G401.6 (cell line): ENCODE measurements at regions not wholly inside any gene's neighbourhood (a gene's known extent, or its start where the extent isn't known, plus 50 kb on each side); places are given as distances from the start of the nearest gene placed in this dataset.
"Not testable (repeated sequence)": the region's sequence is repeated elsewhere in the genome, so short reads cannot be mapped to it uniquely, and the experiment has no call there.

Source experiments
- FAIRE-seq: peaks from 2 replicates; lab custom pipeline; 2012; peaks lifted over from hg19 to GRCh38; lab: Jason Lieb, UNC

GRCh38 chr14:65972346-65972870 lies 513.8 kb upstream of the CCDC196 start:
- no peak for FAIRE-seq

GRCh38 chr14:65972891-65973290 lies 513.3 kb upstream of the CCDC196 start:
- no peak for FAIRE-seq

- no peak for FAIRE-seq
Observed at GRCh38 chr14:65975865-65976264, 510.3 kb upstream of the CCDC196 start.

- FAIRE-seq = no peak
Observed at GRCh38 chr14:65976761-65977404, 509.3 kb upstream of the CCDC196 start.

GRCh38 chr14:65981192-65981843 lies 504.9 kb upstream of the CCDC196 start:
- FAIRE-seq = no peak

GRCh38 chr14:65986041-65986440 lies 500.1 kb upstream of the CCDC196 start:
- no peak for FAIRE-seq

- no peak for FAIRE-seq
Observed at GRCh38 chr14:65989981-65990380, 496.2 kb upstream of the CCDC196 start.

- FAIRE-seq = no peak
Observed at GRCh38 chr14:65991104-65991503, 495.1 kb upstream of the CCDC196 start.

- not testable (repeated sequence) for FAIRE-seq
Observed at GRCh38 chr14:65991935-65992334, 494.2 kb upstream of the CCDC196 start.

- FAIRE-seq = no peak
Observed at GRCh38 chr14:65993103-65993502, 493.1 kb upstream of the CCDC196 start.

GRCh38 chr14:65993996-65994395 lies 492.2 kb upstream of the CCDC196 start:
- FAIRE-seq = no peak

- no peak for FAIRE-seq
Observed at GRCh38 chr14:65997347-65997746, 488.8 kb upstream of the CCDC196 start.

- FAIRE-seq = no peak
Observed at GRCh38 chr14:65999865-66000264, 486.3 kb upstream of the CCDC196 start.

GRCh38 chr14:66000766-66001165 lies 485.4 kb upstream of the CCDC196 start:
- FAIRE-seq = no peak

- FAIRE-seq = no peak
Observed at GRCh38 chr14:66001356-66001755, 484.8 kb upstream of the CCDC196 start.

- FAIRE-seq = no peak
Observed at GRCh38 chr14:66003082-66003730, 483.0 kb upstream of the CCDC196 start.

GRCh38 chr14:66005900-66006434 lies 480.2 kb upstream of the CCDC196 start:
- FAIRE-seq = no peak

GRCh38 chr14:66008631-66009030 lies 477.5 kb upstream of the CCDC196 start:
- no peak for FAIRE-seq

GRCh38 chr14:66009089-66009488 lies 477.1 kb upstream of the CCDC196 start:
- FAIRE-seq = no peak

GRCh38 chr14:66010695-66011094 lies 475.5 kb upstream of the CCDC196 start:
- FAIRE-seq = no peak

GRCh38 chr14:66011855-66012254 lies 474.3 kb upstream of the CCDC196 start:
- FAIRE-seq = no peak

GRCh38 chr14:66013607-66014006 lies 472.6 kb upstream of the CCDC196 start:
- FAIRE-seq = not testable (repeated sequence)
